HUES64 (cell line): ENCODE measurements at regions not wholly inside any gene's neighbourhood (a gene's known extent, or its start where the extent isn't known, plus 50 kb on each side); places are given as distances from the start of the nearest gene placed in this dataset.

ENCODE experiments used
- H3K27ac ChIP-seq: 2 replicates; pipeline ENCODE4 v1.7.0; 2013; ENCODE audit warnings: low read depth, low read length, inconsistent platforms
- H3K27me3 ChIP-seq: 2 replicates; pipeline ENCODE4 v1.6.1; 2013; ENCODE audit warnings: mild to moderate bottlenecking, low read length; ENCODE audit not compliant: insufficient read depth
- H3K36me3 ChIP-seq: 2 replicates; pipeline ENCODE4 v1.6.1; 2013; ENCODE audit warnings: mild to moderate bottlenecking, low read length; ENCODE audit not compliant: insufficient read depth
- H3K4me1 ChIP-seq: 2 replicates; pipeline ENCODE4 v1.6.1; 2013; ENCODE audit warnings: mild to moderate bottlenecking, low read length, moderate library complexity; ENCODE audit not compliant: insufficient read depth
- H3K4me3 ChIP-seq: 2 replicates; pipeline ENCODE4 v1.5.1; 2013; ENCODE audit warnings: mild to moderate bottlenecking, low read length, moderate library complexity
- H3K9ac ChIP-seq: 2 replicates; pipeline ENCODE4 v1.6.1; 2013; ENCODE audit warnings: mild to moderate bottlenecking, low read depth, low read length
- H3K9me3 ChIP-seq: 2 replicates; pipeline ENCODE4 v1.6.1; 2013; ENCODE audit warnings: low read depth, low read length; ENCODE audit not compliant: insufficient read depth
- WGBS: fragments of 150-250, 120-280 bp; methylation state at CpG from one replicate; pipeline ENCODE4 v1.1.7; 2013; ENCODE audit warnings: missing lambda C conversion rate; 5-methylcytosine and 5-hydroxymethylcytosine counted together

DNA sequence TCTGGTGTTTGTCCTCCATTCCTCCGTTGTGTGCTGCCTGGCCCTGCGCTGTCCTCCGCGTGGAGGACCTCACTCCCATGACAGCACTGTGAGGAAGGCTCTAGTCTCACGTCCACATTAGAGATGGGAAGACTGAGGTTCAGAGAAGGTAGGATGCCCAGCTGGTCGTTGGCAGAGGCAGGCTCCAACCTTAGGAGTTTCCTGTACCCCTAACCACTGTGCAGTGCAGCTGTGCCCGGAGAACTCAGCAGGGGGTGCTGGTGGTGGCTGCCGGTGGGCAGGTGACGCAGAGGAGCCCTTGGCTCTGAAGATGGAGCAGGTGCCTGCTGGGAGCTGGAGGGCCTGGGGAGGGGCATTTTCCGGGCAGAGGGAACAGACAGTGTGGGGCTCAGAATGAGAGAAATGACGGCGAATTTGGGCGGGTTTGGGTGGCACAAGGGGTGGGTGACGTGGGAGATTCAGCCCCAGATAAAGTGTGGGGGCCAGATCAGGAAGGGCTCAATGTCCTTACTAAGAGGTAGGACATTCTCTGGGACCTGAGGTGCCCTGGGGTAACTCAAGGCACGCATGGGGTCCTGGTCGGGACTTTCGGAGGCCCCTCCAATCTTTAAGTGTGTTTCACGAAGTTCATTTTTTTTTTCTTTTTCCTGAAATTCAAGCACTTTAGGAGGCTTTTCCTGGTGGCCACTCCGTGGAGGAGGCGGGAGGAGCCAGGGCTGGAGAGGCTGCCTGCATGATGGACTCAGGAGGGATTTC lies 535.0 kb downstream of the TBC1D22A start:
- 88% methylated on average over 20 of the region's 20 CpGs for WGBS
- no peak overlapping the region for H3K9ac ChIP-seq
- no peak overlapping the region for H3K27ac ChIP-seq
- no peak overlapping the region for H3K4me3 ChIP-seq
- H3K27me3 ChIP-seq, result no peaks in the 10 kb centered on the region
- peaks cover 98% of the 10 kb centered on the region for H3K9me3 ChIP-seq
- no peaks in the 10 kb centered on the region for H3K4me1 ChIP-seq
- no peaks in the 10 kb centered on the region for H3K36me3 ChIP-seq

DNA sequence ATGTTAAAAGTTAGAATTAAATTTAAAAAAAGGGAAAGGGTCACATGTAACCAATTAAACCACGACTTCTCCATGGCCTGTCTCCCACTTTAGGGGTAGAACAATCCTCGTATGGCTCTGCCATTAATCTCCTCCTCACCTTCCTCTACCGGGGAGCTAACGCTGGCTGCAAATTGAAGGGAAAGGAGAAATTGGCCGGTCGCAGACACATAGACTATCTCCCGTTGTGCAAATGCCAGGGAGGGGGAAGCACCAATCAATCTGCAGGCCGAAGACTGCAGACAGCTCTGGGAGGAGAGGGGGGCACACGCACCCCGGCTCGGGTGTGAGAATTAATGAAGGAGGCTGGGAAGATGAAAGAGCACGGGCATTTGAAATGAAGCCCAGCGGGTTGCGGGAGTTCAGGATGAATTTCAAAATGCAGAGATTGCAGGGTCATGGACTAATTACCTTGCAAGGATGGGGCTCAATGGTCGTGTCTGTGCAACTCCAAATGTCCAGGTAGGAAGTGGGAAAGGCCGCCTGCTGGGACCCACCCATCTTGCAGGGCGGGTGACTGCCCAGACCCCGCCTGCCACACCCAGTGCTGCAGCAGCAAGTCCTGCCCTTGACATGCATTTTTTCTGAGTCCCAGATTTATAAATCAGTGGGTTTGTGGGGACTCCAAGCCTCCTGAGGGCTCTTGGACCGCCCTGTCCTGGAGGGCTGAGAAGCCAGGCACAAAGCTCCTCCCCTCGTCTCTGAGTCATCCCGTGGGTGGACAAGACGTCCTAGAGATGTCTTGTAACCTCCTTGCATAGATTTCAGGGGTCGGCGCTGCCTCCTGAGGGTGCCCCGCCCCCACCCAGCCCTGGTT lies 534.2 kb downstream of the TBC1D22A start:
- 79% methylated on average over 25 of the region's 25 CpGs for WGBS
- no peaks in the 10 kb centered on the region for H3K27me3 ChIP-seq
- H3K9me3 ChIP-seq, result peaks cover 98% of the 10 kb centered on the region
- H3K4me1 ChIP-seq, result no peaks in the 10 kb centered on the region
- H3K4me3 ChIP-seq, result no peak overlapping the region
- no peak overlapping the region for H3K9ac ChIP-seq
- no peaks in the 10 kb centered on the region for H3K36me3 ChIP-seq
- H3K27ac ChIP-seq, result no peak overlapping the region

- no peak overlapping the region for H3K4me3 ChIP-seq
- H3K4me1 ChIP-seq, result no peaks in the 10 kb centered on the region
- H3K36me3 ChIP-seq, result no peaks in the 10 kb centered on the region
- no peaks in the 10 kb centered on the region for H3K27me3 ChIP-seq
- WGBS, result 89% methylated on average over 10 of the region's 10 CpGs
- no peak overlapping the region for H3K27ac ChIP-seq
- no peak overlapping the region for H3K9ac ChIP-seq
- H3K9me3 ChIP-seq, result peaks cover 99% of the 10 kb centered on the region
Observed at GRCh38 chr22:47295982-47296381, 533.5 kb downstream of the TBC1D22A start.

- no peak overlapping the region for H3K27ac ChIP-seq
- no peaks in the 10 kb centered on the region for H3K36me3 ChIP-seq
- 82% methylated on average over 21 of the region's 21 CpGs for WGBS
- no peaks in the 10 kb centered on the region for H3K27me3 ChIP-seq
- peaks cover 98% of the 10 kb centered on the region for H3K9me3 ChIP-seq
- no peak overlapping the region for H3K4me3 ChIP-seq
- H3K4me1 ChIP-seq, result no peaks in the 10 kb centered on the region
- H3K9ac ChIP-seq, result no peak overlapping the region
Observed at GRCh38 chr22:47295226-47295901, 532.9 kb downstream of the TBC1D22A start.

GRCh38 chr22:47294576-47294975 lies 532.1 kb downstream of the TBC1D22A start:
- no peaks in the 10 kb centered on the region for H3K4me1 ChIP-seq
- no peak overlapping the region for H3K4me3 ChIP-seq
- H3K27me3 ChIP-seq, result no peaks in the 10 kb centered on the region
- no peak overlapping the region for H3K9ac ChIP-seq
- 37% methylated on average over 5 of the region's 5 CpGs for WGBS
- no peaks in the 10 kb centered on the region for H3K36me3 ChIP-seq
- no peak overlapping the region for H3K27ac ChIP-seq
- H3K9me3 ChIP-seq, result peaks cover 97% of the 10 kb centered on the region

GRCh38 chr22:47294222-47294532 lies 531.7 kb downstream of the TBC1D22A start:
- Histone ChIP-seq H3K27me3 (no peaks in the 10 kb centered on the region), H3K9ac (no peak overlapping the region), H3K36me3 (no peaks in the 10 kb centered on the region), H3K27ac (no peak overlapping the region), H3K4me3 (no peak overlapping the region), H3K9me3 (peaks cover 97% of the 10 kb centered on the region), H3K4me1 (no peaks in the 10 kb centered on the region)
- WGBS, result 78% methylated on average over 6 of the region's 6 CpGs

DNA sequence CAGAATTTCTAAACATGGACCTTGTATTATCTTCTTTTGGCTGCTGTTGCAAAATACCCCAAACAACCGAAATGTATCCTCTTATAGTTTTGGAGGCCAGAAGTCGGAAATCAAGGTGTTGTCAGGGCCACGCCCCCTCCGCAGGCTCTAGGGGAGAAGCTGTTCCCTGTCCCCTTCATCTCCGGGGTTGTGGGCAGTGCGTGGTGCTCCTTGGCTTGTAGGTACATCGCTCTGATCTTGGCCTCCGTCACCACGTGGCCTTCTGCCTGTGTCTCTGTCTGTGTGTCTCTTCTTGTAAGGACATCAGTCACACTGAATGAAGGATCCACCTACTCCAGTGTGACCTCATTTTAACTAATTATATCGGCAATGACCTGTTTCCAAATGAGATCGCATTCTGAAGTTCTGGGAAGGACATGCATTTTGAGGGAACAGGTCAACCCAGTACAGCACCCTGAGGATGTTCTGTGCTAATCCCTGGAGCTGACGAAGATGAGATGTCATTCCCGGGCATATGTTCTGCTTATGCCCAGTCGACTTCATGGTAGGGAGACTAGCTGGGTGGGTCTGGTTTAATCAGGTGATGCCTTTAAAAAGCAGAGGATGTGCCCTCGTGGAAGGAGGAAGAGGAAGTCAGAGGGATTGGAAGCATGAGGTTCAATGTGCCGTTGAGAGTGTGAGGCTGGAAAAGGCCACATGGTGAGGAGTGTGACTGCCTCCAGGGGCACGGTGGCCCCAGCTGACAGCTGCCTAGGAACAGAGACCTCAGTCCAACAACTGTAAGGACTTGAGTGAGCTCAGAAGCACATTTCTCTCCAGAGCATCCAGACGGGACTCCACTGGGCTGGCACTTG lies 531.1 kb downstream of the TBC1D22A start:
- no peaks in the 10 kb centered on the region for H3K4me1 ChIP-seq
- no peaks in the 10 kb centered on the region for H3K27me3 ChIP-seq
- H3K9ac ChIP-seq, result no peak overlapping the region
- 83% methylated on average over 18 of the region's 18 CpGs for WGBS
- no peak overlapping the region for H3K27ac ChIP-seq
- H3K9me3 ChIP-seq, result peaks cover 97% of the 10 kb centered on the region
- H3K36me3 ChIP-seq, result no peaks in the 10 kb centered on the region
- H3K4me3 ChIP-seq, result no peak overlapping the region

DNA sequence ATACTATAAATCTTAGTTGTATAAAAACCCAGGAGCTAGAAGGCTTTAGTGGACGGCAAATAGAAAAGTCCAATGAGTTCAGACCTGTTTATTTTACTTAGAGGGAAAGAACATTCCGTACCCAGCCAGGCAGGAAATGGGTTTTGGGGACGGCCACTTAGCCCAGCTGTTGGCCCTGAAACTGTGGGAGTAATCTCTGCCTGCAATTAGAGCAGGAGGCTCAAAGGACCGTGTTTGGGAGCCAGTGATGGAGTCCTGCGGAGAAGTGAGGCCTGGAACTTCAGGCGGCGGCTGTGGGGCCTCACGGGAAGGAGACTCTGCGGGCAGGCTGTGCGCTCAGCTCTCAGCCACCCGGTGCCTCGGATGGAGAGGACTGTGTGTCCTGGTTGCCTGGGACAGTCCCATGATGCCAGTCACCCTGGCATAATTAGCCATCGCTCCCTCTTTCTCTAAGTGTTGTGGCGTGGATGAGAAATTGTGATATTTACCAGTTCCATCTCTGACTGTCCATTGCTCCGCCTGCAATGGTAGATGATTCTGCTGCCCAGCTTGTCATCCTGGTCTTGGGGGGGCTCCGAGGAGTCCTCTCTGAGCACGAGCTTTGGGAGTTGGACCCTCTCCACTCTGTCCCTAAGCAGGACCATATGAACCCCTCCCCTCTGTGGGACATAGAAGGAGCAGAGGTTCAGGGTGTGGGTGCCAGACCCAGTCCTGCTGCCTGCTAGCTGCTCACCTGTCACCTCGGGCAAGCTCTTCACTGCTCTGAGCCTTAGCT lies 530.3 kb downstream of the TBC1D22A start:
- Histone ChIP-seq H3K4me1 (no peaks in the 10 kb centered on the region), H3K27ac (no peak overlapping the region), H3K27me3 (no peaks in the 10 kb centered on the region), H3K9me3 (peaks cover 97% of the 10 kb centered on the region), H3K9ac (no peak overlapping the region), H3K36me3 (no peaks in the 10 kb centered on the region), H3K4me3 (no peak overlapping the region)
- 85% methylated on average over 18 of the region's 18 CpGs for WGBS

DNA sequence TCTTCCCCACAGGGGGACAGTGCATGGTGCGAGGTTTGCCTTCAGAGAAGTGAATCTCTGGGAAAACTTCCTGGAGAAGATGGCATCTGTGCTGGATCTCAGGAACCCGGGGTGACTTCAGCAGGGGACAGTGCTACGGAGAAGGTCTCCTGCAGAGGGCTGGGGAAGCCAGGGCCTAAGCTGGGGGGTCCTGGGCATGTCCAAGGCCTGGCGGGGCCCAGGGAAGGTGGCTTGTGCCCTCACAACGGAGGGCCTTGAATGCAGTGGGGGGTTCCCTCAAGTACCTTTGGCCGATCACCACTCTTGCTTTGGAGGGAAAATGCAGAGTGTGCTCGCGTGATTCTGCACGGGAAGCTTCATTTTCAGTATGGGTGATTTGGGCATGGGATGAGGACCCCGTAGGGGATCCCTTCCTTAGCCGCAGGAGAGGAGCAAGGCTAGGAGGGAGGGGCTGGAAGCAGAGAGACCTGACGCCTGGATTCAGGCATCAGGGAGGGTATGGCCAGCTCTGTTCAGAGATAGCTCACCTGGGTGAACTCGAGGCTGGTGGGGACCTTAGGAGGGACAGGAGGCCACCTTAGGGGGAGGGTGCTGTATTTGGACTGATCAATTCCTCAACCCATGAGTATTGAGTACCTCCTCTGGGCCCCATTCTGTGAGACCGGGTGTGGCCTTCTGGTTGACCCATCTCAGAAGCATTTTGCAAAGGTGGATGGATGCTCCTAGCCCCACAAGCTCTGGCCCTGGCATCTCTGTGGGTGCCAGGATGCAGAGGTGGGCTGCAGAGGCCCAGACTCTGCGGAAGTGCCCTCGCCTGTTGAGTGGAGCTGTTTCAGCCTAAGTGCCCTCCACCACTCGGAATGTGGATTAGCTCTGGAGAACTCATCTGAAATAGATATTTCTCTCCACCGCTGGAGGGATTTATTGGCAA lies 529.4 kb downstream of the TBC1D22A start:
- Histone ChIP-seq H3K4me1 (no peaks in the 10 kb centered on the region), H3K27ac (no peak overlapping the region), H3K9ac (no peak overlapping the region), H3K27me3 (no peaks in the 10 kb centered on the region), H3K9me3 (peaks cover 96% of the 10 kb centered on the region), H3K4me3 (no peak overlapping the region), H3K36me3 (no peaks in the 10 kb centered on the region)
- 79% methylated on average over 18 of the region's 18 CpGs for WGBS
